ENCODE measurements at regions not wholly inside any gene's neighbourhood (a gene's known extent, or its start where the extent isn't known, plus 50 kb on each side); places are given as distances from the start of the nearest gene placed in this dataset.

DNA sequence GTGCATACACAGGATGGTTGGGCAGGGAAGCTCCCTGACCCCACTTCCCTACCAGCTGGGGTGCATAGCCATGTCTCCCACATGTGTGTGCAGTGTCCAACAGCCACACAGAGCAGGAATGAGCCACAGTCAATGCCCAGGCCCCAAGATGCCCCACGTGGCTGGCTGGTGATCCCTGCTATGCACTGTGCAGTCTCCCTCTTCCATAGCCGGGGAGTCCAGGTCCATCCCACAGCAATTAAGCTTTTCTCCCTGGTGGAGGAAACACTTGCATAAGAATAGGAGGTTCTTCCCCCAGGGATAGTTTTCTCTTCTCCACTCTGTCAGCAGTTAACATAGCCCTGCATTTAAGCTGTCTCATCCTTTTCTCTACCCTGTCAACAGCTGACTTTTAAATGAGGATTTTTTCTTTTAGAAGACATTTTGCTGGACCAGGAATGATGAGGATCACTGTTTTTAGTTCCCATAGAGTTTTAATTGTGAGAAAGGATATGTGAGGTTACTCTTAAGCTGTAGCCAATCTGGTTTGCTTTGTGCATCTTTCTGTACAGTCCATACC, 396.5 kb upstream of the VWC2 start:
- Histone ChIP-seq H3K9me2 (ENCODE audit: insufficient read depth) (no peaks in the 10 kb centered on the region), H3K9ac (ENCODE audit: low read length) (no peak overlapping the region), H3K4me2 (ENCODE audit: low read length) (no peak overlapping the region), H3K4me3 (replicated peaks in 1 of 2; ENCODE audit: low read depth in 1 of 2, low read length in 2 of 2) (no peak overlapping the region), H3K36me3 (ENCODE audit: control insufficient read depth in 1 of 2, insufficient read depth in 2 of 2, low read length in 2 of 2) (no peaks in the 10 kb centered on the region), H3K27ac (ENCODE audit: low read depth, low read length) (no peak overlapping the region), H3K4me1 (ENCODE audit: control insufficient read depth in 1 of 2, insufficient read depth in 2 of 2, low read length in 2 of 2) (no peaks in the 10 kb centered on the region), H3K9me3 (ENCODE audit: control insufficient read depth in 1 of 2, insufficient read depth in 1 of 2, low read depth in 1 of 2, low read length in 2 of 2) (peaks cover 18 to 24% of the 10 kb centered on the region in 2 experiments; a peak in 3 of 4 replicates), H3K27me3 (ENCODE audit: insufficient read depth, low read length) (no peaks in the 10 kb centered on the region), H3K79me2 (ENCODE audit: insufficient read depth, low read length) (no peaks in the 10 kb centered on the region), H4K20me1 (ENCODE audit: insufficient read depth) (no peaks in the 10 kb centered on the region), H2AFZ (ENCODE audit: low read depth, low read length, poor library complexity, severe bottlenecking) (no peak overlapping the region)
- no peak for DNase-seq (ENCODE audit: low read depth, low spot score)
- POLR2A ChIA-PET = no interaction called here
- intact Hi-C loops (cut with micrococcal nuclease) = no loop called here
- RAD21 ChIA-PET (ENCODE audit: low non-redundant PET in 1 of 2, low total read pairs in 2 of 2, uncharacterized antibody in 2 of 2, unreplicated experiment in 2 of 2) = no interaction called here
- CTCF ChIA-PET = no interaction called here
- ATAC-seq = no peak
- no peak for TF ChIP-seq ATF3 (IDR thresholded peaks at IDR 0.05)
- TF ChIP-seq SRF (IDR thresholded peaks at IDR 0.05; ENCODE audit: low read depth) = no peak
- no peak for TF ChIP-seq EZH2phosphoT487 (IDR thresholded peaks at IDR 0.05; ENCODE audit: borderline replicate concordance)
- TF ChIP-seq, protein P1, sequence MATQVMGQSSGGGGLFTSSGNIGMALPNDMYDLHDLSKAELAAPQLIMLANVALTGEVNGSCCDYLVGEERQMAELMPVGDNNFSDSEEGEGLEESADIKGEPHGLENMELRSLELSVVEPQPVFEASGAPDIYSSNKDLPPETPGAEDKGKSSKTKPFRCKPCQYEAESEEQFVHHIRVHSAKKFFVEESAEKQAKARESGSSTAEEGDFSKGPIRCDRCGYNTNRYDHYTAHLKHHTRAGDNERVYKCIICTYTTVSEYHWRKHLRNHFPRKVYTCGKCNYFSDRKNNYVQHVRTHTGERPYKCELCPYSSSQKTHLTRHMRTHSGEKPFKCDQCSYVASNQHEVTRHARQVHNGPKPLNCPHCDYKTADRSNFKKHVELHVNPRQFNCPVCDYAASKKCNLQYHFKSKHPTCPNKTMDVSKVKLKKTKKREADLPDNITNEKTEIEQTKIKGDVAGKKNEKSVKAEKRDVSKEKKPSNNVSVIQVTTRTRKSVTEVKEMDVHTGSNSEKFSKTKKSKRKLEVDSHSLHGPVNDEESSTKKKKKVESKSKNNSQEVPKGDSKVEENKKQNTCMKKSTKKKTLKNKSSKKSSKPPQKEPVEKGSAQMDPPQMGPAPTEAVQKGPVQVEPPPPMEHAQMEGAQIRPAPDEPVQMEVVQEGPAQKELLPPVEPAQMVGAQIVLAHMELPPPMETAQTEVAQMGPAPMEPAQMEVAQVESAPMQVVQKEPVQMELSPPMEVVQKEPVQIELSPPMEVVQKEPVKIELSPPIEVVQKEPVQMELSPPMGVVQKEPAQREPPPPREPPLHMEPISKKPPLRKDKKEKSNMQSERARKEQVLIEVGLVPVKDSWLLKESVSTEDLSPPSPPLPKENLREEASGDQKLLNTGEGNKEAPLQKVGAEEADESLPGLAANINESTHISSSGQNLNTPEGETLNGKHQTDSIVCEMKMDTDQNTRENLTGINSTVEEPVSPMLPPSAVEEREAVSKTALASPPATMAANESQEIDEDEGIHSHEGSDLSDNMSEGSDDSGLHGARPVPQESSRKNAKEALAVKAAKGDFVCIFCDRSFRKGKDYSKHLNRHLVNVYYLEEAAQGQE (IDR thresholded peaks at IDR 0.05; ENCODE audit: low read depth) = no peak
- TF ChIP-seq TCF7L2 (IDR thresholded peaks at IDR 0.05; ENCODE audit: borderline replicate concordance, extremely low read depth, insufficient read depth, insufficient read length) = no peak
- TF ChIP-seq EZH2 (IDR thresholded peaks at IDR 0.05) = no peak
- no peak for TF ChIP-seq ZFX (IDR thresholded peaks at IDR 0.05)
- TF ChIP-seq POLR2A (IDR thresholded peaks at IDR 0.05; ENCODE audit: borderline replicate concordance, extremely low read depth, insufficient read depth, insufficient read length) = no peak
- TF ChIP-seq SP1 (IDR thresholded peaks at IDR 0.05; ENCODE audit: low read depth) = no peak
- TF ChIP-seq CTCF (IDR thresholded peaks at IDR 0.05 in 2 of 3, conservative IDR thresholded peaks at IDR 0.05 in 1 of 3; ENCODE audit: borderline replicate concordance in 1 of 3, insufficient read depth in 1 of 3, low read depth in 2 of 3, low read length in 2 of 3) = no peak
- no peak for TF ChIP-seq MAX (IDR thresholded peaks at IDR 0.05)
- no peak for TF ChIP-seq ELF1 (IDR thresholded peaks at IDR 0.05; ENCODE audit: borderline replicate concordance, low read depth)
- no TSS peak for BruUV-seq (replicated peaks)
